ENCODE measurements at regions not wholly inside any gene's neighbourhood (a gene's known extent, or its start where the extent isn't known, plus 50 kb on each side); places are given as distances from the start of the nearest gene placed in this dataset.

DNA sequence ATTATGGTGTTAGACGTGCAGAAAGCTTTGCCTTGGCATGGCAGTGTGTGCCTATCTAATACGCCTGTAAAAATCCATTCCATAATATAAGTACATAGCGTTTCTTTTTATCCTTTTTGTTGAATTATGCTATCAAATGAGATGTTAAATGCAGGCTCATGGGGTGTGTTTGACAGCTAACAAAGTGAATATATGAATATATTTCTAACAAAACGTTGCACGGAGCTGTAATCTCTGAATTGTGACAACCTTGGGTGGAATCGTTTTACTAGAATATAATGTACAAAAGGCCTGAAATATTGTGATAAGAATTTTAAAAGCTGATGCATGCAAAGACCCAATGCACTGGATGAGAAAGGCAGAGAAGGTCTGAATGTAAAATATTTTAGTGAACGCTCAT, 763.7 kb upstream of the TMEM132C start:
- Histone ChIP-seq H2BK120ac (replicated peaks; ENCODE audit: low read depth, low read length) (no peak overlapping the region), H4K91ac (replicated peaks; ENCODE audit: insufficient read length, low read length) (no peak overlapping the region), H3K27ac (ENCODE audit: low read depth, low read length) (no peak overlapping the region), H3K18ac (ENCODE audit: extremely low read depth, low read length) (no peak overlapping the region), H2BK5ac (ENCODE audit: low read depth, low read length) (no peak overlapping the region), H3K79me1 (ENCODE audit: low read depth, low read length) (no peaks in the 10 kb centered on the region), H3K23me2 (ENCODE audit: low read depth, low read length) (no peaks in the 10 kb centered on the region), H4K8ac (ENCODE audit: extremely low read depth, insufficient read depth, low read length) (no peak overlapping the region), H4K5ac (ENCODE audit: insufficient read length, low read depth, low read length) (no peak overlapping the region), H2BK20ac (ENCODE audit: low read length) (no peak overlapping the region), H2BK15ac (ENCODE audit: low read length) (no peak overlapping the region), H3K23ac (ENCODE audit: insufficient read length) (no peak overlapping the region), H2AK5ac (ENCODE audit: low read depth, low read length) (no peak overlapping the region), H3K56ac (replicated peaks; ENCODE audit: insufficient read length, low read depth, low read length) (no peak overlapping the region), H3K4me3 (ENCODE audit: extremely low read depth in 1 of 4, insufficient read depth in 2 of 4, low read depth in 3 of 4, low read length in 4 of 4) (no peak overlapping the region), H4K20me1 (replicated peaks in 1 of 2; ENCODE audit: control insufficient read depth in 1 of 2, insufficient read depth in 2 of 2, low read length in 2 of 2) (no peaks in the 10 kb centered on the region), H3K9ac (replicated peaks in 1 of 4; ENCODE audit: extremely low read depth in 1 of 4, low read depth in 3 of 4, low read length in 3 of 4) (no peak overlapping the region), H3K14ac (ENCODE audit: insufficient read length) (no peak overlapping the region), H3K9me3 (ENCODE audit: insufficient read depth in 2 of 2, low read depth in 1 of 2, low read length in 1 of 2) (no peaks in the 10 kb centered on the region), H2BK12ac (ENCODE audit: low read depth, low read length) (no peak overlapping the region), H3K4ac (replicated peaks; ENCODE audit: insufficient read length, low read depth, low read length) (no peak overlapping the region), H3K4me1 (replicated peaks in 1 of 4; ENCODE audit: control insufficient read depth in 3 of 4, insufficient read depth in 4 of 4, low read length in 3 of 4) (peaks cover 0 to 13% (median 5%) of the 10 kb centered on the region in 4 experiments; a peak in 4 of 7 replicates), H2AFZ (ENCODE audit: low read length) (no peak overlapping the region), H3K27me3 (replicated peaks in 1 of 4; ENCODE audit: control insufficient read depth in 3 of 4, extremely low read depth in 1 of 4, insufficient read depth in 3 of 4, low read length in 3 of 4) (no peaks in the 10 kb centered on the region), H3K79me2 (ENCODE audit: control insufficient read depth in 1 of 2, insufficient read depth in 2 of 2, low read length in 2 of 2) (no peaks in the 10 kb centered on the region), H3K4me2 (ENCODE audit: insufficient read depth in 1 of 2, low read depth in 2 of 2, low read length in 2 of 2) (no peak overlapping the region), H3K36me3 (ENCODE audit: control insufficient read depth in 2 of 4, insufficient read depth in 4 of 4, low read length in 3 of 4) (no peaks in the 10 kb centered on the region)
- TF ChIP-seq EP300 (IDR thresholded peaks at IDR 0.05; ENCODE audit: borderline replicate concordance in 1 of 2, low read depth in 2 of 2, low read length in 2 of 2) (no peak), NRF1 (IDR thresholded peaks at IDR 0.05; ENCODE audit: low read depth, low read length) (no peak), CHD2 (IDR thresholded peaks at IDR 0.05; ENCODE audit: low read length) (no peak), USF2 (IDR thresholded peaks at IDR 0.05; ENCODE audit: low read length) (no peak), SIN3A (conservative IDR thresholded peaks at IDR 0.05 in 1 of 2, IDR thresholded peaks at IDR 0.05 in 1 of 2; ENCODE audit: low read depth in 1 of 2, low read length in 2 of 2) (no peak), EZH2 (IDR thresholded peaks at IDR 0.05; ENCODE audit: low read depth, low read length, severe bottlenecking) (no peak), CBX5 (IDR thresholded peaks at IDR 0.05; ENCODE audit: low read depth, low read length) (no peak), RBBP5 (IDR thresholded peaks at IDR 0.05; ENCODE audit: borderline replicate concordance, low read depth, low read length) (no peak), TAF7 (optimal IDR thresholded peaks at IDR 0.05; ENCODE audit: borderline replicate concordance, low read depth, low read length) (no peak), MAFK (IDR thresholded peaks at IDR 0.05; ENCODE audit: low read depth, low read length) (no peak), SIRT6 (IDR thresholded peaks at IDR 0.05; ENCODE audit: low read length) (no peak)
- ChIA-PET CTCF (ENCODE audit: partially characterized antibody) (interaction anchor here (0.5 to 2.1 kb wide), 5 partner anchors 10 to 632 kb away, joined by 3 to 7 read pairs (median 3); no protein-coding TSS in a partner anchor), POLR2A (ENCODE audit: partially characterized antibody) (no interaction called here)
- FAIRE-seq (no peak), DNase-seq (ENCODE audit: low read depth in 1 of 2, low spot score in 2 of 2) (no peak)
- WGBS, 2 experiments (ENCODE audit: extremely low coverage in 1 of 2, insufficient coverage in 1 of 2, insufficient read length in 1 of 2, insufficient replicate concordance in 2 of 2, low coverage in 1 of 2, low lambda C conversion rate in 2 of 2, missing lambda C conversion rate in 1 of 2), result 84% methylated on average over 7 of the region's 7 CpGs; no CpG with 5 or more reads in 1 of the 2 experiments
